ENCODE measurements at regions not wholly inside any gene's neighbourhood (a gene's known extent, or its start where the extent isn't known, plus 50 kb on each side); places are given as distances from the start of the nearest gene placed in this dataset.

DNA sequence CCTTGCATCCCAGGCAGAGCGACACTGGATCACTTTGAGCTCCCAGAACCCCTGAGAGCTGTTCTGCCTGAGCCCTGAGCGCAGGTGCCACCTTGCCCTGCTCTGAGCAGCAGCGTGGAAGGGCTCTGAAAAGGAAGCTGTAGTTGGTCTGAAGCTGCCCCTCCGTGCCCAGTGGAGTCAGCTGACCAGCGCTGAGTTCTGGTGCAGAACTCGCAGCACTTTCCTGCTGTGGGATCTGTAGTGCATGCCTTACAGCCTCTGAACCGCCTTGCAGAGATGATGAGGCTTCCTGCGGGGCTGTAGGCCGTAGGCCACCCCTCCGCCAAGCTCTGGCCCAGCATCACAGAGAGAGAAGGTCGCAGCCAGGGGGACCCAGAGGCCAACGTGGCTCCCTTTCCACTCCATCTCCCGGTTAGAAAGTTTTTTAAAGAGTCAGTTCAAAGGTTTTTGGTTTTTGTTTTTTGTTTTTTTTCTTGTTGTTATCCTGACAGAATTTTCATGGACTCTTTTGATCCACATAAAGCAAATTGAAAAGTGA lies 158.3 kb upstream of the CST7 start:
- H3K18ac ChIP-seq (ENCODE audit: low read depth, low read length): no peak overlapping the region
- H3K27ac ChIP-seq (ENCODE audit: insufficient read depth, low read length): no peak overlapping the region
- H3K9me3 ChIP-seq (ENCODE audit: control insufficient read depth, insufficient read depth, low read length): no peaks in the 10 kb centered on the region
- BruUV-seq (replicated peaks): no TSS peak
- H3K4me1 ChIP-seq (ENCODE audit: control insufficient read depth, insufficient read depth, low read length): no peaks in the 10 kb centered on the region
- POLR2A ChIA-PET (ENCODE audit: unreplicated experiment): no interaction called here
- in situ Hi-C loops (cut with MboI; ENCODE audit: low sequenced_read_pairs): loop anchor here (10.0 kb wide), 1 partner anchor 636 kb away; no protein-coding TSS in a partner anchor
- H3K9ac ChIP-seq (ENCODE audit: low read depth, low read length): no peak overlapping the region
- no peak overlapping the region for H3K4me3 ChIP-seq (ENCODE audit: insufficient read depth, low read depth, low read length)
- TF ChIP-seq SMC3 (IDR thresholded peaks at IDR 0.05; ENCODE audit: low read depth, low read length) (no peak), MAFK (IDR thresholded peaks at IDR 0.05; ENCODE audit: low read depth, low read length) (no peak), MAZ (IDR thresholded peaks at IDR 0.05; ENCODE audit: borderline replicate concordance, low read depth, low read length) (no peak), CEBPB (IDR thresholded peaks at IDR 0.05; ENCODE audit: low read depth, low read length) (no peak), RAD21 (IDR thresholded peaks at IDR 0.05; ENCODE audit: low read length) (no peak), RFX5 (IDR thresholded peaks at IDR 0.05; ENCODE audit: low read depth, low read length) (no peak), POLR2A (IDR thresholded peaks at IDR 0.05; ENCODE audit: low read depth, low read length) (no peak), FOS (IDR thresholded peaks at IDR 0.05; ENCODE audit: low read depth, low read length) (no peak), MXI1 (IDR thresholded peaks at IDR 0.05; ENCODE audit: borderline replicate concordance, low read depth, low read length) (no peak), CHD1 (IDR thresholded peaks at IDR 0.05; ENCODE audit: low read depth, low read length) (no peak)
- TF ChIP-seq, protein P1, sequence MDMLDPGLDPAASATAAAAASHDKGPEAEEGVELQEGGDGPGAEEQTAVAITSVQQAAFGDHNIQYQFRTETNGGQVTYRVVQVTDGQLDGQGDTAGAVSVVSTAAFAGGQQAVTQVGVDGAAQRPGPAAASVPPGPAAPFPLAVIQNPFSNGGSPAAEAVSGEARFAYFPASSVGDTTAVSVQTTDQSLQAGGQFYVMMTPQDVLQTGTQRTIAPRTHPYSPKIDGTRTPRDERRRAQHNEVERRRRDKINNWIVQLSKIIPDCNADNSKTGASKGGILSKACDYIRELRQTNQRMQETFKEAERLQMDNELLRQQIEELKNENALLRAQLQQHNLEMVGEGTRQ (IDR thresholded peaks at IDR 0.05; ENCODE audit: low read depth, low read length): no peak
- no peak overlapping the region for H2BK5ac ChIP-seq (ENCODE audit: low read depth, low read length, poor library complexity, severe bottlenecking)
- H3K23ac ChIP-seq (ENCODE audit: low read depth, low read length): no peak overlapping the region
- no peaks in the 10 kb centered on the region for H3K79me1 ChIP-seq (ENCODE audit: low read depth in 1 of 2, low read length in 2 of 2)
- no peak overlapping the region for H3K14ac ChIP-seq (replicated peaks; ENCODE audit: low read depth, low read length)
- no peak overlapping the region for H2AK5ac ChIP-seq (ENCODE audit: low read depth, low read length)
- H3K9me1 ChIP-seq (ENCODE audit: insufficient read depth, low read length): no peaks in the 10 kb centered on the region
- ATAC-seq (ENCODE audit: low read depth) (no peak), DNase-seq (no peak)
- no peak overlapping the region for H3K4ac ChIP-seq (ENCODE audit: low read depth, low read length)
- CTCF ChIA-PET: no interaction called here
- H4K8ac ChIP-seq (ENCODE audit: low read depth in 2 of 2, low read length in 2 of 2): no peak overlapping the region
- dilution Hi-C loops (cut with HindIII; ENCODE audit: low sequenced_read_pairs, unreplicated experiment): no loop called here
- H2BK15ac ChIP-seq (ENCODE audit: low read depth, low read length): no peak overlapping the region
- no peak overlapping the region for H2BK20ac ChIP-seq (ENCODE audit: low read depth, low read length)
- H2AFZ ChIP-seq (replicated peaks; ENCODE audit: low read length, poor library complexity): no peak overlapping the region
- intact Hi-C loops (cut with micrococcal nuclease): no loop called here
- H3K27me3 ChIP-seq (ENCODE audit: control insufficient read depth, insufficient read depth, low read length): peaks cover 9% of the 10 kb centered on the region
- no peak overlapping the region for H3K4me2 ChIP-seq (ENCODE audit: low read depth, low read length)
- H4K20me1 ChIP-seq (ENCODE audit: insufficient read depth, low read length): no peaks in the 10 kb centered on the region
- H3K56ac ChIP-seq (ENCODE audit: extremely low read depth, insufficient read depth, low read length): no peak overlapping the region
- no peak overlapping the region for H2AK9ac ChIP-seq (replicated peaks; ENCODE audit: low read depth, low read length, poor library complexity)
- H4K91ac ChIP-seq (ENCODE audit: insufficient read depth, low read depth, low read length): no peak overlapping the region
- 55% methylated on average over 3 of the region's 13 CpGs; no CpG with 5 or more reads in 1 of the 2 experiments for WGBS, 2 experiments (ENCODE audit: extremely low coverage in 2 of 2, insufficient read length in 1 of 2)
- H3K36me3 ChIP-seq (ENCODE audit: control insufficient read depth, insufficient read depth, low read length): no peaks in the 10 kb centered on the region
- no peak overlapping the region for H2BK120ac ChIP-seq (ENCODE audit: low read depth, low read length)
- no peak overlapping the region for H4K5ac ChIP-seq (ENCODE audit: low read depth, low read length)
